ENCODE measurements at regions not wholly inside any gene's neighbourhood (a gene's known extent, or its start where the extent isn't known, plus 50 kb on each side); places are given as distances from the start of the nearest gene placed in this dataset.
A peak's percentile ranks its signal among the peaks of the same experiment; 100 is the strongest.
"Not testable (repeated sequence)": the region's sequence is repeated elsewhere in the genome, so short reads cannot be mapped to it uniquely, and the experiment has no call there.

GRCh38 chr11:127965939-127966668 lies 621.3 kb downstream of the ETS1 start:
- Mint-ChIP-seq H3K27ac (ENCODE audit: unreplicated experiment) (no peak overlapping the region), H3K4me3 (no peak overlapping the region), H3K4me1 (no peaks in the 10 kb centered on the region), H3K27me3 (ENCODE audit: low read depth) (no peaks in the 10 kb centered on the region), H3K9me3 (peaks cover 14% of the 10 kb centered on the region), H3K36me3 (ENCODE audit: low read depth) (no peaks in the 10 kb centered on the region)
- no peak for TF ChIP-seq CTCF (conservative IDR thresholded peaks at IDR 0.05)
- no peak for DNase-seq (ENCODE audit: low read depth, low spot score)

- H3K27me3 Mint-ChIP-seq (ENCODE audit: low read depth) = no peaks in the 10 kb centered on the region
- no peak overlapping the region for H3K4me3 Mint-ChIP-seq
- DNase-seq (ENCODE audit: low read depth, low spot score) = no peak
- peaks cover 6% of the 10 kb centered on the region for H3K9me3 Mint-ChIP-seq
- no peaks in the 10 kb centered on the region for H3K4me1 Mint-ChIP-seq
- no peak overlapping the region for H3K27ac Mint-ChIP-seq (ENCODE audit: unreplicated experiment)
- no peaks in the 10 kb centered on the region for H3K36me3 Mint-ChIP-seq (ENCODE audit: low read depth)
- TF ChIP-seq CTCF (conservative IDR thresholded peaks at IDR 0.05) = no peak
These were observed 624.9 kb downstream of the ETS1 start for GRCh38 chr11:127962416-127962815.

- H3K27ac Mint-ChIP-seq (ENCODE audit: unreplicated experiment) = no peak overlapping the region
- DNase-seq (ENCODE audit: low read depth, low spot score) = no peak
- H3K4me1 Mint-ChIP-seq = peaks cover 19% of the 10 kb centered on the region
- no peak overlapping the region for H3K4me3 Mint-ChIP-seq
- no peak for TF ChIP-seq CTCF (conservative IDR thresholded peaks at IDR 0.05)
- peaks cover 6% of the 10 kb centered on the region for H3K36me3 Mint-ChIP-seq (ENCODE audit: low read depth)
- peaks cover 5% of the 10 kb centered on the region for H3K9me3 Mint-ChIP-seq
- no peaks in the 10 kb centered on the region for H3K27me3 Mint-ChIP-seq (ENCODE audit: low read depth)
These were observed 637.2 kb downstream of the ETS1 start for GRCh38 chr11:127950162-127950561.

GRCh38 chr11:127943763-127944162 lies 643.6 kb downstream of the ETS1 start:
- Mint-ChIP-seq H3K27ac (ENCODE audit: unreplicated experiment) (no peak overlapping the region), H3K4me3 (no peak overlapping the region)
- no peak for DNase-seq (ENCODE audit: low read depth, low spot score)

GRCh38 chr11:127943152-127943551 lies 644.2 kb downstream of the ETS1 start:
- no peak for DNase-seq (ENCODE audit: low read depth, low spot score)
- TF ChIP-seq CTCF (conservative IDR thresholded peaks at IDR 0.05) = no peak
- Mint-ChIP-seq H3K9me3 (peaks cover 2% of the 10 kb centered on the region), H3K27me3 (ENCODE audit: low read depth) (no peaks in the 10 kb centered on the region), H3K27ac (ENCODE audit: unreplicated experiment) (peak overlapping the region; percentile 4), H3K4me3 (no peak overlapping the region), H3K36me3 (ENCODE audit: low read depth) (peaks cover 2% of the 10 kb centered on the region), H3K4me1 (peaks cover 37% of the 10 kb centered on the region)

More at GRCh38 chr11:127943763-127944162, 643.6 kb downstream of the ETS1 start:
- Mint-ChIP-seq H3K4me1 (peaks cover 41% of the 10 kb centered on the region), H3K36me3 (ENCODE audit: low read depth) (peaks cover 2% of the 10 kb centered on the region), H3K9me3 (peaks cover 2% of the 10 kb centered on the region), H3K27me3 (ENCODE audit: low read depth) (no peaks in the 10 kb centered on the region)
- no peak for TF ChIP-seq CTCF (conservative IDR thresholded peaks at IDR 0.05)

- not testable (repeated sequence) for H3K4me3 Mint-ChIP-seq; DNase-seq (ENCODE audit: low read depth, low spot score); H3K9me3 Mint-ChIP-seq; H3K27ac Mint-ChIP-seq (ENCODE audit: unreplicated experiment); H3K27me3 Mint-ChIP-seq (ENCODE audit: low read depth); H3K36me3 Mint-ChIP-seq (ENCODE audit: low read depth)
- peaks cover 49% of the 10 kb centered on the region for H3K4me1 Mint-ChIP-seq
These were observed 645.8 kb downstream of the ETS1 start for GRCh38 chr11:127941554-127941953.

Measured in neural crest cell (in vitro differentiated cells).